ES-I3 (cell line): ENCODE measurements at regions not wholly inside any gene's neighbourhood (a gene's known extent, or its start where the extent isn't known, plus 50 kb on each side); places are given as distances from the start of the nearest gene placed in this dataset.

ENCODE experiments used
- H3K36me3 ChIP-seq: 2 replicates; pipeline ENCODE4 v1.6.1; 2013; ENCODE audit warnings: mild to moderate bottlenecking, low read length, control low read depth, moderate library complexity; ENCODE audit not compliant: insufficient read depth
- H3K4me1 ChIP-seq: 2 replicates; pipeline ENCODE4 v1.6.1; 2013; ENCODE audit warnings: mild to moderate bottlenecking, control low read depth, low read length; ENCODE audit not compliant: insufficient read depth
- H3K9ac ChIP-seq: 2 replicates; pipeline ENCODE4 v1.6.1; 2013; ENCODE audit warnings: low read depth, mild to moderate bottlenecking, low read length, moderate library complexity
- H3K9me3 ChIP-seq: 2 replicates; pipeline ENCODE4 v1.6.1; 2013; ENCODE audit warnings: mild to moderate bottlenecking, low read length, moderate library complexity; ENCODE audit not compliant: control insufficient read depth, insufficient read depth

DNA sequence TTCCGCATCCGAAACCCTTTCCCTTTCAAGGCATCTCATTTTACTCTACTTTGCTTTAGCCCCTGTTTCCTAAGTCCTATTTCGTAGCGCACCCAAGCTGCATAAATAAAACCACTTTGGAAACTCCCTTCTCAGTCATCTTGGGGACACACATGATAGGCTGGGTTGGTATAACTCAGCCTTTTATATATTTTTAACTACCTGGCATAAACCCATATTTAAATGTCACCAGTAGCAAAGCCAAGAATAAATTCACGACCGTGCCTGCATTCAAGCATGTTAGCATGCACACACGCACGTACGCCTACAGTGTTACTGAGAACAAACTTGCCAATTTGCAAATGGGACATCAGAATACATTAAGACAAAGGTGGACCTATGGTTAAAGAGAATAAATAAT is 564.7 kb upstream of the PIK3C3 start:
- Histone ChIP-seq H3K9ac (no peak overlapping the region), H3K9me3 (no peaks in the 10 kb centered on the region), H3K36me3 (no peaks in the 10 kb centered on the region), H3K4me1 (peaks cover 15% of the 10 kb centered on the region; the same call in 1 of the 2 replicates)

DNA sequence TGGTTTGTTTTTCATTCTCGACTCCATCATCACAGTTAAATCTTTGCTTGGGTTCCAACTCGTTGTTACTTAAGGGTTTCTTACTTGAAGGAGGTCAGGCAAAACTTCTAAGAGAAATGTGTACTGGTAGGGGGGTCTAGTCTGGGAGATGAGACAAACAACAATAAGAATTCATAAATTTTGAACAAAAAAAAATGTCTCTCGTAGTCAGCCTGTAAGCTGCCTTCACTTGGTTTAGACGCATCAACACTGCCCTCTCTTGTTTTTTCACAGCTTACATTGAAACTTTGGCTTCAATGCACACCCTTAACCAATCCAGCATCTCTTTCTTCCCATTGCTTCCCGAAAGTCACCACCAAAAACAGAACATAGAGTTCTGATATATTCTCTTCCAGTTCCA is 576.4 kb upstream of the PIK3C3 start:
- H3K9ac ChIP-seq = no peak overlapping the region
- no peaks in the 10 kb centered on the region for H3K36me3 ChIP-seq
- peaks cover 4% of the 10 kb centered on the region for H3K4me1 ChIP-seq
- H3K9me3 ChIP-seq = no peaks in the 10 kb centered on the region

DNA sequence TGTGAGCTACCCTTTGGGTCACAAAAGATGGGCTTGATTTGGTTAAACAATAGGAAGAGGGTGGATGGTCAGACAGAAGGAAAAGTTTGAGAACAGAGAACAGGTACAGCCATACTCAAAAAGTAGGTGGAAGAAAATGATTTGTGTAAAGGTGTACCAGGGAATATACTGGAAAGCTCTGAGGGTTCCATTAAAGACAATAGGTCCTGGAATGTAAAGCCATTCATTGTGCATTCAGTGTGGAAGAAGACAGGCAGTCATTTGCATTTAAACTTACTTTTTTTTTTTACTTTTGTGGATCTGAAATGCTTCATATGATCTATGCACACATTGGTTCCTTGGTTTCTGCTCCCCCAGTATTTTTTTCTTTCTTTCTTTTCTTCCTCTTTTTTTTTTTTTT is 581.4 kb upstream of the PIK3C3 start:
- no peaks in the 10 kb centered on the region for H3K9me3 ChIP-seq

DNA sequence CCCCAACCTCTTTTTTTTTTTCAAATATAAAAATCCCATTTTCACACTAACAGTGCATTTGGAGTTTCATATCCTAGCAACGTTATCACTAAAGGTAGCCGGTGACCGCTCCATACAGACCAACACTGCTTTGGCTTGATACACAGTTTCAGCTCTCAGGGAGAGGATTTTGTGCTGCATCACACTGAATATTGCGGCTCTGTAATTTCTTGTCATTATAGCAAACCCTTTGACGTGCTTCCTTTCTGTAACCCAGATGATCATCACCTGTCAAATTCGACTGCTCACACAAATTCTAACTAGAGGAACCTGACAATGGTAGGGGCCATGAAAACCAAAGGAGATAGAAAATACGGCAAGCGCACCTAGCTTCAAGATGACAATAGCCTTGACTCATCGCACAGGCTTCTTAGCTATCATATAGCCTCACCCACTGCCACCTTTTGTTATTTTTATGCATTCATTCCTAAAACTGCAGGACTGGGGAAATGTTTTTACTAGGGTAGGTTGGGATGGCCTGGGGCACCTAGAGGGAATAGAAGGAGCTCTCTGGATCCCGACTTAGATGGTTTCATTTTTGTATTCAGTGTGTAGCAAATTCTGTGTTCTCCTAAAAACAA is 582.9 kb upstream of the PIK3C3 start:
- Histone ChIP-seq H3K4me1 (peaks cover 22% of the 10 kb centered on the region), H3K36me3 (no peaks in the 10 kb centered on the region), H3K9me3 (no peaks in the 10 kb centered on the region), H3K9ac (peak overlapping the region; percentile 7; the same call in 1 of the 2 replicates)

More for the DNA sequence above, 581.4 kb upstream of the PIK3C3 start:
- Histone ChIP-seq H3K36me3 (no peaks in the 10 kb centered on the region), H3K4me1 (peaks cover 22% of the 10 kb centered on the region), H3K9ac (no peak overlapping the region)

DNA sequence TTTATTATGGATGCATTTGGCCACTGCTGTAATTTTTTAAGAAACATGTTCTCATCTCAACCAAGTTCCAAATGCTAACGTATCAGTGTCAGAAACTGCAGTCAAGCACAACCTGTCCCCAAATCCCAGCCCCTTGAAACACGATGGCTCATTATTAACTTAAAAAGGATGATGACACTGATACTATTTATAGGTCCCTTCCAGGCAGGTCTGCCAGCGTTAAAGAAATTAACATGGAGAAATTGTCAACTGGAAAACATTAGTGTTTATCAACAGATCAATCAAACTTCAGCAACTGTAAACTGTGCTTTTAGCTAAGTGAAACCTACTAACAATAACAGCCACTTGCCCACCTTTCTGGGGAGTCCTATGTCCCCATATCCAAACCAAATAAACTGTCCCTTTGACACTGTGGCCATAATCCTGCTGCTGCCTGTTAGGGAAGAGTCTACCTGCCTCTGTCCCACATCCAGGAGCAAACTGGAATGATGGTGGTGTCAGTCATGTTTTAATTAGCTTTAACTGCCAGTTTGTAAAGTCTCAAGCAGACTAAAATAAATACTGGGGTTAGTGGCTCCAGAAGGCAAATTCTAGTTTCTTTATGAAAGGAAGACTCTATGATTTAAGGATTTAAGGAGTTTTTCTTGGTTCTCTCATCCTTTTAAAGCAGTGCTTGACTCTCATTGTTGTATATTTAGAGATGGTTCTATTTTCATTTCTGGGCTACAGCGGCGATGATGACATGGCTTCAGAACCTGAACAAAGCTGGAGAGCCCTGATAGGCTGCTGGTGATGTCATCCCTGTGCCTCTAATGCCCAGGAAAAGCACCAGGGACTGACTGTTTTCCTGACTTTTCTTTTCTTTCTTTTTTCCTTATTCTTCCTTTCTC is 583.6 kb upstream of the PIK3C3 start:
- peaks cover 22% of the 10 kb centered on the region for H3K4me1 ChIP-seq
- no peaks in the 10 kb centered on the region for H3K36me3 ChIP-seq
- peak overlapping the region; percentile 7; the same call in 1 of the 2 replicates for H3K9ac ChIP-seq
- H3K9me3 ChIP-seq = no peaks in the 10 kb centered on the region

DNA sequence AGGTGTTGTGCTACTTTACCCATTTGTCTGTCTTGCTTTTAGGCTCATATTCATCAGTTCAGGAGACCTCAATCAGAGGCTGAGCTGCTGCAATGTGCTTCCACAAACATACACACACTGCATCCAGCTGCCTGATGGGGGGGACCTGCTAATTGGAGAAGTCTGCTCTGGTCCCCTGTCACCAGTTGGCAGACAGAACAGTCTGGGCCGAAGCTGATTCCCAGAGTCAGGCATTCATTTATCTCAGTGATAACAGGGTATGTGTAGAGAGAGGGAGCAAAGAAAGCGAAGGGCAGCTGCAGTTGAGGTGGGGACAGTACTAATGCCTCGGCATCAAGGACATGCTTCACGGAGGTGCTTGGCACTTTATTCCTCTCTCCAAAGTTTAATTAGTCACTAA is 584.3 kb upstream of the PIK3C3 start:
- H3K9me3 ChIP-seq = no peaks in the 10 kb centered on the region
- H3K9ac ChIP-seq = no peak overlapping the region
- no peaks in the 10 kb centered on the region for H3K36me3 ChIP-seq
- peaks cover 22% of the 10 kb centered on the region for H3K4me1 ChIP-seq

DNA sequence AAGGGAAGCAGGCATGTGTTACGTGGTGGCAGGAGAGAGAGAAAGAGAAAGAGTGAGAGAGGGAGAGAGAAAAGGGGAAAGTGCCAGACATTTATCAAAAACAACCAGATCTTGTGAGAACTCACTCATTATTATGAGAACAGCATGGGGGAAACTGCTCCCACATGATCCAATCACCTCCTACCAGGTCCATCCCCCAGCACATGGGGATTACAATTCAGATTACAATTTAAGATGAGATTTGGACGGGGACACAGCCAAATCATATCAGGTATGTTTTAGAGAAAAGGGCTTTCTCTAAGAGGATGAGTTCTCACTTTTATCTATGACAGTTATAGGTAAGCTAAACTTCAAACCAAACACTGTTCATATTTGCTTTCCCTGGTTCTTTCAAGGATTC is 597.3 kb upstream of the PIK3C3 start:
- no peaks in the 10 kb centered on the region for H3K36me3 ChIP-seq
- H3K4me1 ChIP-seq = peaks cover 3% of the 10 kb centered on the region; the same call in 1 of the 2 replicates

DNA sequence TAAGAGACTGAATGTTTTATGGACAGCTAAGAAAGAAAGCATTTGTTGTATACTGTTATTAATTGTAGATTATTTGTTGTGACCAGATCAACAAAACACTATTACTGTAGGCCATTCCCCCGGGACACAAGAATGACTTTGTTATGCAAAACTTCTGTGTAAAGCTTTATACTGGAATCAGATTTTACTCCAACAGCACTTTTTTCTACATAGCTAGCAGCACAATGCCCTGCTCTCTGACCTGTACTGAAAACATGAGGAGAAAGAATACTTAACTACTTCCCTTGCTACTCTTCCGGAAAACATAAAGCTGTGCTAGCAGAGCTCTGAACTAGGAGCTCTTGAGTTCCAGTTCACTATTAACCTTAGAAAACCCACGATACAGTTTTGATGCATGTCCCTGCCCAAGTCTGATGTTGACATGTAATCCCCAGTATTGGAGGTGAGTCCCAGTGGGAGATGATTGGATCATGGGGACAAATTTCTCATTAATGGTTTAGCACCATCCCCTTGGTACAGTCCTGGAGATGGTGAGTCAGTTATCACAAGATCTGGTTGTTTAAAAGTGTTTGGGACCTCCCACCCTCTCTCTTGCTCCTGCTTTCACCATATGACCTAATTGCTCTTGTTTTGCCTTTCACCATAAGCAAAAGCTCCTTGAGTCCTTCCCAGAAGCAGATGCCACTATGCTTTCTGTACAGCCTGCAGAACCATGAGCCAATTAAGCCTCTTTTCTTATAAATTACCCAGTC is 601.1 kb upstream of the PIK3C3 start:
- Histone ChIP-seq H3K36me3 (no peaks in the 10 kb centered on the region), H3K4me1 (peaks cover 3% of the 10 kb centered on the region; the same call in 1 of the 2 replicates), H3K9me3 (peaks cover 15% of the 10 kb centered on the region; the same call in 1 of the 2 replicates), H3K9ac (no peak overlapping the region)

More for the DNA sequence above, 597.3 kb upstream of the PIK3C3 start:
- Histone ChIP-seq H3K9ac (no peak overlapping the region), H3K9me3 (peaks cover 15% of the 10 kb centered on the region; the same call in 1 of the 2 replicates)

DNA sequence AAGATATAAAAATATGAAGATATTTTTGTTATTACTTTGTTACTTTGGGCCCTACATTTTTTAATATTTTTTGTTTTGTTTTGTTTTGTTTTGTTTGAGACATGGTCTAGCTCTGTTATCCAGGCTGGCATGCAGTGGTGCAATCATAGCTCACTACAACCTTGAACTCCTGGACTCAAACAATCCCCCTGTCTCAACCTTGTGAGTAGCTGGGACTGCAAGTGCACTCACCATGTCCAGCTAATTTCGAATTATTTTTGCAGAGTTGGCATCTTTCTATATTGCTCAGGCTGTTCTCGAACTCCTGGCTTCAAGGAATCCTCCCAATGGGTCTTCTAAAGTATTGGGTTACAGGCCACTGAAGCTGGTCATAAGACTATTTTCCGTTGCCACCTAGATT is 603.6 kb upstream of the PIK3C3 start:
- H3K4me1 ChIP-seq = peaks cover 3% of the 10 kb centered on the region; the same call in 1 of the 2 replicates
- H3K9ac ChIP-seq = no peak overlapping the region
- H3K9me3 ChIP-seq = 0 out of 2 replicates have a peak, but pooled peaks cover 7% of the 10 kb centered on the region
- no peaks in the 10 kb centered on the region for H3K36me3 ChIP-seq

DNA sequence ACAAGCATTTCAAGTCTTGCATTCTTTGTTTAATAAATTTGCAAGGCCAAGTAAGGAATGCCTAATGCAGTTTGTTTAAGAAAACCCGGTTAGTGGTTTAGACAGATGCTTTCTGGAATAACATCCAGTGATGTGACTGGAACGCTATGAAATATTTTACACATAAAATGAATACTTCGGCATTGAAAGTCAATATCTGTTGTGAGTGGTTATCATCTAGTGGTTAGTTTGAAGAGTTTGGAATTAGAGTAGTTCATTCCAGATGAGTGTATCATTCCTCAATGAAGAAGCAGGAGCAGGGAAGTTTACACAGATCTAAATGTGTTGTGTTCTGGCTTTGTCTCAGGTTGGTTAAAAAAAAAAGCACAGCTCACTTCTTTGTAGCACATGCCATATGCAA is 608.0 kb upstream of the PIK3C3 start:
- Histone ChIP-seq H3K36me3 (no peaks in the 10 kb centered on the region), H3K9me3 (no peaks in the 10 kb centered on the region), H3K4me1 (no peaks in the 10 kb centered on the region), H3K9ac (no peak overlapping the region)

DNA sequence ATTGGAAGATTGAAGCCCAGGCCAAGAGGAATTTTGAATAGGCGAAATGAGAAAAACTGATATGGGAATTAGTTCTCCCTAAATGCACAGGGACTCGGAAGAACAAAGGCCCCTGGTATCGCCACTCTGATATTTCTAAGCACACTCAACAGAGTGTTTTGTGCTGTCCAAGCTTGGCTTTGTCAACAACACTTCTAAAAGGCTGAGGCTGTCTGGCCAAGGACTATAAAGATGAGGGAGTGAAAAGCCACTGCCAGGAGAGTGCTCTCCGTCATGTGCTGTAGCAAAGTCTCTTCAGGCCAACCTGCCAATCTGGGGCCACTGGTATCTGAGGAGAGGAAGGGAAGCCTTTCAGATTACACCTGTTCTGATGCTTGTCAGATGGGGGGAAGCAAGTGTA is 611.2 kb upstream of the PIK3C3 start:
- no peaks in the 10 kb centered on the region for H3K9me3 ChIP-seq
- no peaks in the 10 kb centered on the region for H3K36me3 ChIP-seq
- H3K4me1 ChIP-seq = no peaks in the 10 kb centered on the region
- H3K9ac ChIP-seq = no peak overlapping the region

DNA sequence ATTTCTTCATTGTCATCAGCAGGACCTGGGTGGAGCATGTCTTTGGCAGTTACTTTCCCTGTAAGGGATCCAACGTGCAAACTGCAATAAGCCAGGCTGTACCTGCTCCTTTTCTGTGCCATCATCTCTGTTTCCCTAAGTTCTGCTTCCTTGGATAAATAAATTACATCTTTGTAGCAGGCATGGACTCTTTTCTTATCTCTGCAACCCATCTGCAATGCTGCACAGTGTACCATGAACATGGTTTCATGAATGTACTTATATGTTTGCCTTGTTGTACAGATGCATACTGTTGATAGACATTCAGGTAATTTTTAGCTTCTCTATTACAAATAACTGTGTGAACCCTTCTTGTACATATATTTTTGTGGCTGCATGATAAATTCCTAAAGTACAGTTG is 616.7 kb upstream of the PIK3C3 start:
- Histone ChIP-seq H3K9me3 (no peaks in the 10 kb centered on the region), H3K4me1 (no peaks in the 10 kb centered on the region), H3K9ac (no peak overlapping the region), H3K36me3 (no peaks in the 10 kb centered on the region)

DNA sequence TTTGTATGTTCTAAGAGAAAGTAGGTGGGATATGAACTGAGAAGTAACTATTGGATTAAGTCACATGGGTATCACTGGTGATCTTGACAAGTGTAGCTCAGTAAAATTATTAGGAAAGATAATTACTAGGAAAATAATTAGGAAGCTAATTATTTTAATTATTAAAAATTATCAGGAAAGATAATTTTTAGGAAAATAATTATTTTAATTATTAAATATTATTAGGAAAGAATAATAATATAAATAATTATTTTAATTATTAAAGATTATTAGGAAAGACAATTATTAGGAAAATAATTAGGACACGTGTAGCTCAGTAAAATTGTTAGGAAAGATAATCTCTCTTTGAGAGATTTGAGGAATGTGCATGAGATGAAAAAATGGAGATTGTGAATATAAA is 623.4 kb upstream of the PIK3C3 start:
- Histone ChIP-seq H3K9ac (no peak overlapping the region), H3K4me1 (no peaks in the 10 kb centered on the region), H3K36me3 (no peaks in the 10 kb centered on the region), H3K9me3 (peaks cover 6% of the 10 kb centered on the region)

DNA sequence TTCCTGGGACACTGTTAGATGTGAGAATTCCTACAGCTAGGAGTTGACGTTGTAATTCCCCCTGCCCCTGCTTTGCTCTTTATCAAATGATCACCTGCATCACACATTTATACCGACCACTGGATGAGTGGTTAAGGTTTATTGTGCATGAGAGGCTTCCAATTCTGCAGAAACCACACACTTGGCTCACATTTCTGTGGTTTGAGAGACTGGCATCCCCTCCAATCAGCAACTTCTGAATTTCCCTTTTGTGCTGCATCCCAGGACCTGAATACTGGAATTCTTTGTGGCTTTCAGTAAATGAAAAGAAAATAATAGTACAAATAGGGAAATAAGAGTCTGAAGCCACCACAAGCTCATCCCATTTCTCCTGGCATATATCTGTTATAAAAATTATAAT is 628.7 kb upstream of the PIK3C3 start:
- no peaks in the 10 kb centered on the region for H3K36me3 ChIP-seq
- H3K9me3 ChIP-seq = peaks cover 9% of the 10 kb centered on the region
- no peak overlapping the region for H3K9ac ChIP-seq
- H3K4me1 ChIP-seq = no peaks in the 10 kb centered on the region
